ENCODE measurements at regions not wholly inside any gene's neighbourhood (a gene's known extent, or its start where the extent isn't known, plus 50 kb on each side); places are given as distances from the start of the nearest gene placed in this dataset.

- TF ChIP-seq CTCF (IDR thresholded peaks at IDR 0.05; ENCODE audit: low read depth, low read length, poor library complexity, severe bottlenecking) (no peak), EZH2phosphoT487 (IDR thresholded peaks at IDR 0.05; ENCODE audit: borderline replicate concordance, low read length) (no peak)
Observed at GRCh38 chr13:111663953-111664421, 343.5 kb downstream of the TEX29 start.

All from DOHH2 (cell line).